PFSK-1 (cell line): ENCODE measurements at regions not wholly inside any gene's neighbourhood (a gene's known extent, or its start where the extent isn't known, plus 50 kb on each side); places are given as distances from the start of the nearest gene placed in this dataset.

Experiments used
- FOXP2 ChIP-seq: optimal IDR thresholded peaks from 2 replicates; pipeline ENCODE3; 2011; ENCODE audit warnings: borderline replicate concordance, control low read depth, inconsistent platforms; ENCODE audit not compliant: insufficient read depth; ENCODE audit errors: extremely low read length, extremely low read depth
- POLR2AphosphoS5 ChIP-seq: IDR thresholded peaks from 2 replicates; pipeline ENCODE4 v1.6.1; 2012; ENCODE audit warnings: low read depth, mild to moderate bottlenecking, control low read depth, low read length, moderate library complexity
- SIN3A ChIP-seq: IDR thresholded peaks from 2 replicates; pipeline ENCODE4 v1.6.1; 2012; ENCODE audit warnings: mild to moderate bottlenecking, low read length, moderate library complexity, borderline replicate concordance; ENCODE audit not compliant: insufficient read depth
- TAF1 ChIP-seq: IDR thresholded peaks from 2 replicates; pipeline ENCODE4 v1.6.1; 2012; ENCODE audit warnings: low read length, control low read depth, borderline replicate concordance; ENCODE audit not compliant: insufficient read depth
- TF ChIP-seq, protein P1 (sequence below), 2 experiments: IDR thresholded peaks; 2 replicates each; pipeline versions ENCODE4 v1.6.1 to v1.8.0; 2011 to 2012; ENCODE audit warnings: low read depth in 2 of 2, low read length in 2 of 2, control low read depth in 1 of 2, inconsistent platforms in 1 of 2, mild to moderate bottlenecking in 1 of 2, moderate library complexity in 1 of 2; ENCODE audit not compliant: insufficient read depth in 1 of 2

DNA sequence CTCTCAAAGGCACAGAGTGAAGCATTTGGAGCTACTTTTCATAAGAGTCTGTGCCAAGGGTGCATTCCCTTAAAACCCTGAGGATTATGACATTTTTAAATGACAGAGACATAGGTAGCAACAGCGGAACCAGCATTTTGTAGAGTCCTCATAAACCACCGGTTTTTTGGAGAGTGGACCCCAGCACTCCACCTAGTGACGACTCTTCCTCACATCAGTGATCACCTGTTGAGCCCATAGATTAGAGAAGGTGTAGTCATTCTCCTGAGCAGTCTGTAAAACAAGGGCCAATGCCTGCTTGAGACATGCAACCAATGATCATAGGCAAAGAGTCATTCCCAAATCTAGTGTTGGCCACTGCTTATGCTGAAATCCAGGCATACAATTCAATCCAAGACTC is 399.1 kb downstream of the GXYLT1 start:
- TF ChIP-seq POLR2AphosphoS5: no peak
- no peak for TF ChIP-seq SIN3A
- no peak for TF ChIP-seq FOXP2
- TF ChIP-seq TAF1: no peak
- TF ChIP-seq, protein P1, sequence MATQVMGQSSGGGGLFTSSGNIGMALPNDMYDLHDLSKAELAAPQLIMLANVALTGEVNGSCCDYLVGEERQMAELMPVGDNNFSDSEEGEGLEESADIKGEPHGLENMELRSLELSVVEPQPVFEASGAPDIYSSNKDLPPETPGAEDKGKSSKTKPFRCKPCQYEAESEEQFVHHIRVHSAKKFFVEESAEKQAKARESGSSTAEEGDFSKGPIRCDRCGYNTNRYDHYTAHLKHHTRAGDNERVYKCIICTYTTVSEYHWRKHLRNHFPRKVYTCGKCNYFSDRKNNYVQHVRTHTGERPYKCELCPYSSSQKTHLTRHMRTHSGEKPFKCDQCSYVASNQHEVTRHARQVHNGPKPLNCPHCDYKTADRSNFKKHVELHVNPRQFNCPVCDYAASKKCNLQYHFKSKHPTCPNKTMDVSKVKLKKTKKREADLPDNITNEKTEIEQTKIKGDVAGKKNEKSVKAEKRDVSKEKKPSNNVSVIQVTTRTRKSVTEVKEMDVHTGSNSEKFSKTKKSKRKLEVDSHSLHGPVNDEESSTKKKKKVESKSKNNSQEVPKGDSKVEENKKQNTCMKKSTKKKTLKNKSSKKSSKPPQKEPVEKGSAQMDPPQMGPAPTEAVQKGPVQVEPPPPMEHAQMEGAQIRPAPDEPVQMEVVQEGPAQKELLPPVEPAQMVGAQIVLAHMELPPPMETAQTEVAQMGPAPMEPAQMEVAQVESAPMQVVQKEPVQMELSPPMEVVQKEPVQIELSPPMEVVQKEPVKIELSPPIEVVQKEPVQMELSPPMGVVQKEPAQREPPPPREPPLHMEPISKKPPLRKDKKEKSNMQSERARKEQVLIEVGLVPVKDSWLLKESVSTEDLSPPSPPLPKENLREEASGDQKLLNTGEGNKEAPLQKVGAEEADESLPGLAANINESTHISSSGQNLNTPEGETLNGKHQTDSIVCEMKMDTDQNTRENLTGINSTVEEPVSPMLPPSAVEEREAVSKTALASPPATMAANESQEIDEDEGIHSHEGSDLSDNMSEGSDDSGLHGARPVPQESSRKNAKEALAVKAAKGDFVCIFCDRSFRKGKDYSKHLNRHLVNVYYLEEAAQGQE (IDR thresholded peaks at IDR 0.05; ENCODE audit: insufficient read depth in 1 of 2, low read depth in 2 of 2, low read length in 2 of 2): no peak

DNA sequence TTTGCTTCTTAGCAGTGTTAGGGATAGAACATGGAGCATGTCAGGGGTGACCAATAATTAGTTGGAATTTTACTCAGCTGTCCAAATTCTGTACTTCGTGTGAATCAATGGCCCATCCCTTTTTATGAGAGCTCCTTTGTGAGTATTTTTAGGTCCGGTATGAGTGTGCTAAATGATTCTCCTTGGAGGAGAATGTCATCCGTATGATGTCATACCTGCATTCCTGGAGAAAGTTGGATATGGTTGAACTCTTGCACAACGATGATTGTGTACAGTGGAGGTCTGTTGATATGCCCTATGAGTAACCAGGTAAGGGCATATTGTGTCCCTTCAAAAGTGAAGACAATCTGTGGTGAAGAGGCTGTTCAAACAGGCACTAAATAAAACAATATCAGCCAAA is 400.8 kb downstream of the GXYLT1 start:
- TF ChIP-seq SIN3A (no peak), POLR2AphosphoS5 (no peak), FOXP2 (no peak), TAF1 (no peak)
- TF ChIP-seq, protein P1 (IDR thresholded peaks at IDR 0.05; ENCODE audit: insufficient read depth in 1 of 2, low read depth in 2 of 2, low read length in 2 of 2): no peak

DNA sequence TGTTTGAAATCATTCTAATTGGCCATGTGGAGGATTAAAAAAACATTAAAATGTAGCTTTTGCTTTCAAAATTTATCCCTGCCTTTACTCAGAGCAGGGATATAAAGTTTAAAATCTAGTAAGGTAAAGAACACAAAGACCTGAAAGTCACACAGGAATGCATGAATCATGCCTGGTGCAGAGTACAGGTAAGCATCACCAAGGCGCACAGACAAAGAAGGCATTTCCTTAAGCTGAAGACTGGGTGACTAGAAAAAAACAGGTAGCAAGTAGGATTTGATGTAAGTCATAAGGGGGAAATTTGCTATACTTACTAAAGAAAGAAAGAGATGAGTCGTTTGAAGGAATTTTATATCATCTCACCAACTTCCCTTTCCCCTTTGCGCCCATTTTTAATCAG is 405.6 kb downstream of the GXYLT1 start:
- TF ChIP-seq, protein P1 (IDR thresholded peaks at IDR 0.05; ENCODE audit: insufficient read depth in 1 of 2, low read depth in 2 of 2, low read length in 2 of 2): no peak
- no peak for TF ChIP-seq POLR2AphosphoS5
- TF ChIP-seq SIN3A: no peak
- no peak for TF ChIP-seq TAF1
- no peak for TF ChIP-seq FOXP2

DNA sequence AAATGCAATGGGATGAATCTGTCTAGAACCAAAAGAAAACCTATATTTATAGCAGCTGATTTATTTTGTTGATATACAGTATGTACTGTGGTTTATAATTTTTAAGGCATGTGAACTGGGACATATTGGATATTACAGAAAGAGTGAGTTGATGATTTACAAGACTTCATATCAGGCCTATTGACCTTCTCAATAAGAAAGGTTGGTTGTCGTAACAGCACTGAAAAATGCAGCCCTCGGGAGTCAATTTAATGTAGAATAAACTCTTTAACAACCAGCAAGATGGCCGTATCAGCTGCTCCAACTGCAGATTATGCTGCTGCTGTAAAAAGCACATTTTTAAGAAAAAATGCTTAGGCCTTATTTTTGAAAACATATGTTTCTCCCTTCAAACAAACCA is 407.3 kb downstream of the GXYLT1 start:
- TF ChIP-seq TAF1: no peak
- TF ChIP-seq, protein P1 (IDR thresholded peaks at IDR 0.05; ENCODE audit: insufficient read depth in 1 of 2, low read depth in 2 of 2, low read length in 2 of 2): no peak
- no peak for TF ChIP-seq FOXP2
- no peak for TF ChIP-seq POLR2AphosphoS5
- TF ChIP-seq SIN3A: no peak

DNA sequence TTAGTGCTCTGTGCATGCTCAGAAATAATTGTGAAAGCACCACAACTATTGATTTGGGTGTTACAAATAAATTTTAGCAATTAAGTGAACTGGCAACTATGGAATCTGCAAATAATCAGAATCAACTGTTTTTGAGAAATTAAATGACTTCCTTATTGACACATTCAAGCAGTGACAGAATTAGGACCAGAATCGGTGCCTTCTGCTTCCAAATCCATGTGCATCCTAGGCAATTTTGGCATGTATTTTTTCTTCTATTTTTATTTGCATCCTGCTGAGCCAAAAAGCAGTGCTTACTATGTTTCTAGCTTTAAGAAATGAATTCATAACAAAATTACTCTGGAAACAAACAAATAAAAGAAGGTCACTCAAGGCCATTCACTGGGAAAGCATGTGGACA is 408.2 kb downstream of the GXYLT1 start:
- TF ChIP-seq POLR2AphosphoS5 (no peak), TAF1 (no peak), SIN3A (no peak), FOXP2 (no peak)
- TF ChIP-seq, protein P1 (IDR thresholded peaks at IDR 0.05; ENCODE audit: insufficient read depth in 1 of 2, low read depth in 2 of 2, low read length in 2 of 2): no peak
